ENCODE measurements at regions not wholly inside any gene's neighbourhood (a gene's known extent, or its start where the extent isn't known, plus 50 kb on each side); places are given as distances from the start of the nearest gene placed in this dataset.
A peak's percentile ranks its signal among the peaks of the same experiment; 100 is the strongest.

GRCh38 chr9:16161483-16161882 is 608.6 kb downstream of the CCDC171 start:
- no peak for DNase-seq

GRCh38 chr9:16170119-16170518 is 617.3 kb downstream of the CCDC171 start:
- no peak for DNase-seq

GRCh38 chr9:16171911-16172310 is 619.1 kb downstream of the CCDC171 start:
- DNase-seq = no peak

- no peak for DNase-seq
These were observed 620.0 kb downstream of the CCDC171 start for GRCh38 chr9:16172796-16173195.

GRCh38 chr9:16174915-16175314 is 622.1 kb downstream of the CCDC171 start:
- DNase-seq = no peak

- DNase-seq = no peak
These were observed 622.6 kb downstream of the CCDC171 start for GRCh38 chr9:16175461-16175860.

GRCh38 chr9:16178294-16178693 is 625.5 kb downstream of the CCDC171 start:
- no peak for DNase-seq

- DNase-seq = no peak
These were observed 626.7 kb downstream of the CCDC171 start for GRCh38 chr9:16179566-16179965.

GRCh38 chr9:16180091-16180490 is 627.2 kb downstream of the CCDC171 start:
- no peak for DNase-seq

GRCh38 chr9:16180546-16180945 is 627.7 kb downstream of the CCDC171 start:
- no peak for DNase-seq

GRCh38 chr9:16181539-16181938 is 628.7 kb downstream of the CCDC171 start:
- DNase-seq = no peak

GRCh38 chr9:16182784-16183183 is 629.9 kb downstream of the CCDC171 start:
- DNase-seq = no peak

GRCh38 chr9:16184964-16185646 is 632.3 kb downstream of the CCDC171 start:
- DNase-seq = no peak

- DNase-seq = no peak
These were observed 638.3 kb downstream of the CCDC171 start for GRCh38 chr9:16191191-16191590.

GRCh38 chr9:16191691-16192402 is 639.0 kb downstream of the CCDC171 start:
- DNase-seq = peak; percentile 47

- DNase-seq = no peak
These were observed 639.7 kb downstream of the CCDC171 start for GRCh38 chr9:16192403-16193017.

- DNase-seq = no peak
These were observed 640.2 kb downstream of the CCDC171 start for GRCh38 chr9:16193066-16193465.

GRCh38 chr9:16196206-16196605 is 643.4 kb downstream of the CCDC171 start:
- no peak for DNase-seq

GRCh38 chr9:16197578-16198370 is 644.9 kb downstream of the CCDC171 start:
- DNase-seq = no peak

GRCh38 chr9:16198996-16199395 is 646.2 kb downstream of the CCDC171 start:
- DNase-seq = no peak

- no peak for DNase-seq
These were observed 649.4 kb downstream of the CCDC171 start for GRCh38 chr9:16202221-16202620.

GRCh38 chr9:16202914-16203728 is 650.3 kb downstream of the CCDC171 start:
- DNase-seq = no peak
